ENCODE measurements at regions not wholly inside any gene's neighbourhood (a gene's known extent, or its start where the extent isn't known, plus 50 kb on each side); places are given as distances from the start of the nearest gene placed in this dataset.

- no peak overlapping the region for H3K4me2 ChIP-seq (ENCODE audit: insufficient read depth, low read length)
- BruUV-seq (replicated peaks): no TSS peak
Measured at GRCh38 chrX:67100031-67100884, 443.6 kb upstream of the AR start.

More at GRCh38 chrX:67100031-67100884, 443.6 kb upstream of the AR start:
- Histone ChIP-seq H3K4me3 (replicated peaks in 1 of 3; ENCODE audit: insufficient read depth in 1 of 3, low read depth in 1 of 3, low read length in 3 of 3) (no peak overlapping the region), H3K9me1 (replicated peaks; ENCODE audit: control insufficient read depth, extremely low read depth, insufficient read depth, low read length) (no peaks in the 10 kb centered on the region), H3K36me3 (ENCODE audit: control insufficient read depth in 2 of 2, extremely low read depth in 1 of 2, insufficient read depth in 2 of 2, low read length in 2 of 2) (no peaks in the 10 kb centered on the region), H3K79me2 (ENCODE audit: control insufficient read depth, insufficient read depth, low read length) (no peaks in the 10 kb centered on the region), H3K9me3 (replicated peaks; ENCODE audit: control insufficient read depth, insufficient read depth, low read length) (no peaks in the 10 kb centered on the region), H3K27ac (ENCODE audit: insufficient read depth, low read depth, low read length) (no peak overlapping the region), H3K9ac (replicated peaks; ENCODE audit: extremely low read depth, insufficient read depth, low read length) (no peak overlapping the region), H4K20me1 (replicated peaks; ENCODE audit: control insufficient read depth, extremely low read depth, insufficient read depth, low read length) (no peaks in the 10 kb centered on the region), H3K4me1 (ENCODE audit: control insufficient read depth, extremely low read depth, insufficient read depth, low read length) (no peaks in the 10 kb centered on the region), H3K27me3 (ENCODE audit: control insufficient read depth in 2 of 2, insufficient read depth in 2 of 2, low read length in 2 of 2) (no peaks in the 10 kb centered on the region), H2AFZ (ENCODE audit: low read depth, low read length) (no peak overlapping the region)
- CTCF ChIA-PET: no interaction called here
- dilution Hi-C loops (cut with MboI; ENCODE audit: extremely low pct_ligation_motif_present, low sequenced_read_pairs): no loop called here
- FAIRE-seq: no peak
- DNase-seq (ENCODE audit: low read depth, low spot score): no peak
- POLR2A ChIA-PET: no interaction called here
- intact Hi-C loops (cut with micrococcal nuclease): no loop called here
- TF ChIP-seq MAX (IDR thresholded peaks at IDR 0.05; ENCODE audit: insufficient read depth, insufficient read length) (no peak), MYC (IDR thresholded peaks at IDR 0.05; ENCODE audit: low read depth, low read length) (no peak), EZH2 (IDR thresholded peaks at IDR 0.05; ENCODE audit: borderline replicate concordance, low read depth, low read length, severe bottlenecking) (no peak), CTCF (IDR thresholded peaks at IDR 0.05; ENCODE audit: extremely low read depth in 1 of 2, insufficient read depth in 1 of 2, low read depth in 1 of 2, low read length in 2 of 2) (no peak), FOS (IDR thresholded peaks at IDR 0.05; ENCODE audit: borderline replicate concordance, insufficient read depth, low read length) (no peak), GATA2 (IDR thresholded peaks at IDR 0.05; ENCODE audit: insufficient read depth, insufficient read length, low read depth, low read length) (no peak), JUN (IDR thresholded peaks at IDR 0.05; ENCODE audit: borderline replicate concordance, insufficient read depth, insufficient read length, low read depth) (no peak), POLR2A (IDR thresholded peaks at IDR 0.05; ENCODE audit: low read depth, low read length) (no peak), POLR2AphosphoS5 (IDR thresholded peaks at IDR 0.05; ENCODE audit: insufficient read depth, low read depth, low read length) (no peak)
